D721Med (cell line): ENCODE measurements at regions not wholly inside any gene's neighbourhood (a gene's known extent, or its start where the extent isn't known, plus 50 kb on each side); places are given as distances from the start of the nearest gene placed in this dataset.

Source experiments
- DNase-seq: peaks from one replicate; pipeline ENCODE4 v3.0.0; 2011; ENCODE audit warnings: low spot score; ENCODE audit not compliant: insufficient read length
- FAIRE-seq: peaks from 2 replicates; lab custom pipeline; 2011; peaks lifted over from hg19 to GRCh38; lab: Jason Lieb, UNC
- TF ChIP-seq, protein P1 (sequence below): IDR thresholded peaks from 2 replicates; pipeline ENCODE4 v1.5.1; 2012; ENCODE audit warnings: mild to moderate bottlenecking, control low read depth; ENCODE audit not compliant: insufficient read depth; ENCODE audit errors: missing control alignments

DNA sequence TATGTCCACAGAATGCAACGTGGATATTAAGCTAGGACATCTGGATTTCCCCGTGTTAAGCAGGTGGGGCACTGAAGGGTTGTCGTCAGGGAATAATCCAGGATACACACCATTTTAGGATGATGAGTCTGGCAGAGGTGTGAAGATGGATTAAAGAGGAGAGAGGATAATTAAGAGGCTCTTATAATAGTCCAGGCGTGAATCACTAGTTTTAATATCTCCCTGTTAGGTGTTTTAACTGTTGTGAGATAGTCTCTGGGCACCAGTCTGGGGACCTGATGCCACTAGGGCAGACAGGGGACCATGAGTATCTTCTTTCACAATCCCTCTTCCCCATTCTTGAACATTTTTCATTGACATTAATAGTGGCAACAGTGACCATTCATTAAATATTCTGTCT is 216.7 kb downstream of the TBX5 start:
- no peak for FAIRE-seq

DNA sequence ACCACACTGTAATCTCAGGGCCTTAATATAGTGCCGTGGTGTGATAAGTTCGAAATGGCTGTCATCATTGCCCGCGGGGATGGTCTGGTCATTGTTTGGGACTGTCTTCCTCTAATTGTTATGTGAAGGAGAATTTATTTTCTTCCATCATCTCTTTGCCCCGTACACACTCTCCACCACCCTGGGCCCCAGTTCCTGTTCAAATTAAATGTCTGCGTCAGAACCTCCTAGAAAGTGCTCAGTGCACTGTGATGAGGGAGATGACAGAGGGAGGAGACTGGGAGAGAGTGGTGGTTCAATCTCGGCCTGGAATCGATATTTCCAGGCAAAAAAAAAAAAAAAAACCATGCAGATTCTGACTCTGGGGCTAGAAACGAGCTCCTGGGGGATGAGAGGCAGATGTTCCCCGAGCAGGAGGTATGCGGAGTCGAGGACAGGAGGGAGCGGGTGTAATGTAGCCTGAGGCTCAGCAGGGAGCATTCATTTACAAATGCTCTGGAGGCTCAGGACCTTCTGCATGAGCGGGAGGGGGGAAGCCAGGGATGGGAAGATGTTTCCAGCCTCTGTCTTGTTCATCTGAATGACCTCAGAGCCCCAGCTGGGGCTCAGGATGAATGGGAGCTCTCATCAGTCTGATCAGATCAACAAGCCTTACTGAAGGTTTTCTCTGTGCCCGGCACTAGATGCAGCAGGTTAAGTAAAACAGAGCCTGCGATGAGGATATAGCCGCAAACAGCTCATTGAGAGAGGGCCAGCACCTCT is 219.5 kb downstream of the TBX5 start:
- TF ChIP-seq, protein P1, sequence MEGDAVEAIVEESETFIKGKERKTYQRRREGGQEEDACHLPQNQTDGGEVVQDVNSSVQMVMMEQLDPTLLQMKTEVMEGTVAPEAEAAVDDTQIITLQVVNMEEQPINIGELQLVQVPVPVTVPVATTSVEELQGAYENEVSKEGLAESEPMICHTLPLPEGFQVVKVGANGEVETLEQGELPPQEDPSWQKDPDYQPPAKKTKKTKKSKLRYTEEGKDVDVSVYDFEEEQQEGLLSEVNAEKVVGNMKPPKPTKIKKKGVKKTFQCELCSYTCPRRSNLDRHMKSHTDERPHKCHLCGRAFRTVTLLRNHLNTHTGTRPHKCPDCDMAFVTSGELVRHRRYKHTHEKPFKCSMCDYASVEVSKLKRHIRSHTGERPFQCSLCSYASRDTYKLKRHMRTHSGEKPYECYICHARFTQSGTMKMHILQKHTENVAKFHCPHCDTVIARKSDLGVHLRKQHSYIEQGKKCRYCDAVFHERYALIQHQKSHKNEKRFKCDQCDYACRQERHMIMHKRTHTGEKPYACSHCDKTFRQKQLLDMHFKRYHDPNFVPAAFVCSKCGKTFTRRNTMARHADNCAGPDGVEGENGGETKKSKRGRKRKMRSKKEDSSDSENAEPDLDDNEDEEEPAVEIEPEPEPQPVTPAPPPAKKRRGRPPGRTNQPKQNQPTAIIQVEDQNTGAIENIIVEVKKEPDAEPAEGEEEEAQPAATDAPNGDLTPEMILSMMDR, result no peak
- no peak for FAIRE-seq
- no peak for DNase-seq

More for the DNA sequence above, 216.7 kb downstream of the TBX5 start:
- DNase-seq, result no peak
- TF ChIP-seq, protein P1, result no peak

DNA sequence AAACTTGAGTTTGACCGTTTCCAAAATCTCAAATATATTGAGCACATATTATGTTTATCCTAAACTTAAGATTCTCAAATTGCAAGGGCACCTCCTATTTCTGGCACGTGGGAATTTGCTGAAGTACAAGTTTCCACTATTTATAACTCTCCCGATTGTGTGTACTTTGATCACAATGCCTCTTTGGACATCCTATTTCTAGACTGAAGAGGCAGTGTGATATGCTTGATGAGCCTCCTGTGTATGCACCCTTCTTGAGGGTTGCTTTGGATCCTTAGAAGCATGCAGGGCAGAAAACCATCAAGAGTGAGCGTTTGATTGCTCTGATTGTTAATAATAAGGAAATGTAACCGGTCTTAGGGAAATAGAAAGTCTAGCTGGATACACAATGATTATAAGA is 218.9 kb upstream of the RBM19 start:
- DNase-seq, result no peak
- TF ChIP-seq, protein P1, result no peak
- no peak for FAIRE-seq

DNA sequence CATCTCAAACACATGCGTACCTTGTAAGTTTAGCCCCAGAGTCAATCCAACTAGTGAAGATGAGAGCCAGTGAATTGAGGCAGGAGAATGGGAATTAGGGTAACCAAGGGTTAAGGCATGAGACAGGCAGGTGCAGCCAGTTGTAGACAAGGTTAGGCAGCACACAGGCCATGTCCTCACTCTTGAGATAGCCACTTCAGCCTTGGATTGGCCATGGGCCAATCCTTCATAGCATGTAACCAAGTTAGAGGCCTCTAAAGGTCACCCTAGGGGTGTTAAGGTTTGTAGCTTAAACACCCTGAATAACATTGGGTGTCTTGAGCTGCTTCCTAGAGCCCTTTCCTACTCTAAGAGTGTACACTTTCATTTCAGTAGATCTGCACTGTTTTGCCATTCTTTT is 208.2 kb upstream of the RBM19 start:
- TF ChIP-seq, protein P1, result no peak
- FAIRE-seq (no peak), DNase-seq (no peak)

DNA sequence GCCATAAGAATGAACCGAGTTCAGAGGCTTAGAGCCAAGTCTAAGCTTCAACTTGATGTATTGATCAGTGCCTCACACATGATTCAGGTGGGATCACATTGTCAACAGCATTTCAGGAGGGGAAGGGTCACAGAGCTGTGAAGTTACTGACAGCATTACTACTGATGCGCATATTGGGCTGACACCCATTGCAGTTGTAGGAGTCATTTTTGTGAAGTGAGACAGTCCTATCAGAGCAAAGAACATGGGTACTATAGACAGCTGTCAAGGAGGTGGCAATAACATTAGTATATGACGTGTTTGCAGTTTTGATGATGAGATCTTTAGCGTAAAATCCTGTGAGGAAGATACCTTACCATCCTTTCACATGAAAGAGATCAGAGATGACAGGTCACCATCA is 206.0 kb upstream of the RBM19 start:
- FAIRE-seq, result no peak
- TF ChIP-seq, protein P1, result no peak
- no peak for DNase-seq

DNA sequence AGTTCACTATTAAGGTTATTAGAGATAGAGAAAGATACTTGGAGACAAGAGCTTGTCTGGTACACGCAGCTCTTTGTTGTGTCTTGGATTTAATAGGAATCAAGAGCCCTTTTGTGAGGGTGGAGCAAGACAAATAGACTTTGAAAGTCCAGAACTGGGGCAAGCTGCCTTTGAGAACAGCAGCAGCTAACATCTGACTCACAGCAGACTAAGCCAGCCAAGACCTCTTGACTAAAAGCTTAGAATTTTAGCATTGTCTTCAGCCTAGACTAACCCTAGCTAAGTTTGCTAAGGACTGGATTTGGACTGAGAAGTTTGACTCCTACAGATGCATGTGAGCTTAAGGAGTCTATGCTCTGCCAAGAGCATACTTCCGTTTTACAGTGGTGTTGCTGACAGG is 201.9 kb upstream of the RBM19 start:
- FAIRE-seq, result no peak
- TF ChIP-seq, protein P1, result no peak
- no peak for DNase-seq

DNA sequence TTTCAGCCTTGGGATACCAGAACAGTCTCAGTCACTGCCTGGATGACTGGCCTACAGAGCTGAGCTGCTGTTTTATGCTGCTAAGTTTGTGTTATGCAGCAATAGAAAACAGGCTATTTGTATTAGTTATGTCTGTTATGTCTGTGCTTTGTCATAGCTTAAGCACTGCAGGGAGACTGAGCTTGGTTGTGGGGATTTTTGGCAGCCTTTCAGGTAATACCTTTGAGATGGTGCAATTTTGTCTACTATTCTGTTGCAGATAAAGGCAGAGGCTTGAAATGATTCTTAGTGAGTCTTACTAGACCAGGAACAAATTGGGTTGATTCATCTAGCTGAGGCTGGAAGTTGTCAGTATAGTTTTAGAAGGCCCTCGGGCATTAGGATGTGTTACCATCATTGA is 201.3 kb upstream of the RBM19 start:
- TF ChIP-seq, protein P1, result no peak
- FAIRE-seq, result no peak
- no peak for DNase-seq
